GM12878 (cell line): ENCODE measurements at regions not wholly inside any gene's neighbourhood (a gene's known extent, or its start where the extent isn't known, plus 50 kb on each side); places are given as distances from the start of the nearest gene placed in this dataset.

Experiments used
- ATF3 ChIP-seq: IDR thresholded peaks from 2 replicates; pipeline ENCODE4 v1.6.1; 2011; ENCODE audit warnings: low read depth, mild to moderate bottlenecking, low read length, moderate library complexity, borderline replicate concordance; ENCODE audit errors: extremely low read depth
- CEBPZ ChIP-seq: fragments of 150-350 bp; IDR thresholded peaks from 2 replicates; pipeline ENCODE4 v1.6.1; 2016; ENCODE audit warnings: low read depth, low read length
- SRF ChIP-seq, 2 experiments: IDR thresholded peaks; 2 replicates each; pipeline ENCODE4 v1.6.1; 2011; ENCODE audit warnings: low read depth in 2 of 2, low read length in 2 of 2, mild to moderate bottlenecking in 1 of 2, moderate library complexity in 1 of 2
- ZNF274 ChIP-seq: IDR thresholded peaks from one replicate; pipeline ENCODE4 v1.8.0; 2011; ENCODE audit not compliant: insufficient read length, insufficient read depth
- ZNF592 ChIP-seq: fragments of 450-650 bp; IDR thresholded peaks from 2 replicates; pipeline ENCODE4 v1.6.1; 2017; ENCODE audit warnings: mild to moderate bottlenecking, moderate library complexity

- TF ChIP-seq ZNF592, result no peak
- TF ChIP-seq CEBPZ, result no peak
- TF ChIP-seq ATF3, result no peak
- TF ChIP-seq ZNF274, result no peak
- TF ChIP-seq SRF (IDR thresholded peaks at IDR 0.05; ENCODE audit: low read depth in 2 of 2, low read length in 2 of 2), result no peak
Measured at GRCh38 chr3:197611255-197611654, 55.5 kb upstream of the BDH1 start (continued).
